K562 (cell line): ENCODE measurements at regions not wholly inside any gene's neighbourhood (a gene's known extent, or its start where the extent isn't known, plus 50 kb on each side); places are given as distances from the start of the nearest gene placed in this dataset.

ENCODE experiments used
- ATAC-seq: fragments of 200-7000 bp; cut with Tn5 transposase; 3 replicates; pipeline ENCODE4 v1.9.1; 2020; ENCODE audit warnings: moderate library complexity
- BruUV-seq: library from RNA; stranded (reverse); fragments of 400-500 nt; replicated peaks from 2 replicates; lab custom pipeline; 2021; lab: Mats Ljungman, UMichigan
- CTCF ChIA-PET: fragments of 300-600 bp; formaldehyde crosslinking; extraction: SDS; loops from one replicate; lab custom pipeline; 2021; ENCODE audit warnings: low intra/inter-chr PET ratio; lab: Yijun Ruan, JAX
- POLR2A ChIA-PET: fragments of 300-600, 350-650 bp; sonication (Branson Sonifier 250); formaldehyde crosslinking; extraction: SDS; loops from one replicate; lab custom pipeline; 2021; ENCODE audit warnings: antibody characterized with exemption, inconsistent platforms; lab: Yijun Ruan, JAX
- DNase-seq, 4 experiments: peaks; one replicate each; pipeline versions ENCODE4 v3.0.0 to v3.0.0-alpha.2; 2011 to 2018; ENCODE audit warnings: low spot score in 3 of 4, mixed read lengths in 3 of 4; ENCODE audit errors: extremely low read depth in 1 of 4
- FAIRE-seq: peaks from 2 replicates; lab custom pipeline; 2011; peaks lifted over from hg19 to GRCh38; lab: Jason Lieb, UNC
- H2AFZ ChIP-seq: 2 replicates; pipeline ENCODE4 v1.6.0; 2011; ENCODE audit warnings: low read depth, low read length, control low read depth, inconsistent platforms
- H3K27ac ChIP-seq: fragments of 200-600 bp; 3 replicates; pipeline ENCODE4 v1.8.0; 2011; ENCODE audit warnings: low read depth, mild to moderate bottlenecking, control low read depth, inconsistent platforms, low read length, moderate library complexity, mixed read lengths; ENCODE audit errors: extremely low read depth
- H3K27me3 ChIP-seq, 2 experiments: fragments of 300-600 bp in 1 of 2; 2 replicates in 1 of 2; 3 replicates in 1 of 2; pipeline versions ENCODE4 v1.6.0 to v1.8.0; 2011; ENCODE audit warnings: inconsistent platforms in 2 of 2, low read length in 2 of 2, mild to moderate bottlenecking in 1 of 2, mixed read lengths in 1 of 2, moderate library complexity in 1 of 2; ENCODE audit not compliant: control insufficient read depth in 2 of 2, insufficient read depth in 2 of 2
- H3K36me3 ChIP-seq: fragments of 300-600 bp; 3 replicates; pipeline ENCODE4 v1.8.0; 2011; ENCODE audit warnings: mild to moderate bottlenecking, low read length, inconsistent platforms; ENCODE audit not compliant: control insufficient read depth, insufficient read depth
- H3K4me1 ChIP-seq, 2 experiments: fragments of 200-600 bp in 1 of 2; replicated peaks in 1 of 2; 2 replicates in 1 of 2; 3 replicates in 1 of 2; pipeline versions ENCODE4 v1.5.1 to v1.8.0; 2011; ENCODE audit warnings: inconsistent platforms in 2 of 2, low read length in 2 of 2, mild to moderate bottlenecking in 1 of 2, mixed read lengths in 1 of 2, moderate library complexity in 1 of 2; ENCODE audit not compliant: control insufficient read depth in 2 of 2, insufficient read depth in 2 of 2
- H3K4me2 ChIP-seq: 2 replicates; pipeline ENCODE4 v1.6.1; 2011; ENCODE audit warnings: low read length, control low read depth, inconsistent platforms, mixed read lengths; ENCODE audit not compliant: insufficient read depth
- H3K4me3 ChIP-seq: fragments of 200-600 bp; sonication (generic), shearing (Covaris generic); 2 replicates; pipeline ENCODE4 v1.5.1; 2016; ENCODE audit warnings: control low read depth, inconsistent platforms
- H3K79me2 ChIP-seq: fragments of 200-600 bp; 3 replicates; pipeline ENCODE4 v1.8.0; 2011; ENCODE audit warnings: low read length, inconsistent platforms; ENCODE audit not compliant: control insufficient read depth, insufficient read depth
- H3K9ac ChIP-seq, 2 experiments: 2 replicates each; pipeline versions ENCODE4 v1.6.0 to v1.6.1; 2011; ENCODE audit warnings: low read depth in 2 of 2, low read length in 2 of 2, control low read depth in 1 of 2, inconsistent platforms in 1 of 2, mild to moderate bottlenecking in 1 of 2, mixed read lengths in 1 of 2; ENCODE audit not compliant: insufficient read depth in 1 of 2
- H3K9me1 ChIP-seq: one replicate; pipeline ENCODE4 v1.6.0; 2011; ENCODE audit warnings: inconsistent platforms, mild to moderate bottlenecking, low read length, moderate library complexity; ENCODE audit not compliant: control insufficient read depth, insufficient read depth
- H3K9me3 ChIP-seq: replicated peaks from 2 replicates; pipeline ENCODE4 v1.5.1; 2011; ENCODE audit warnings: low read depth, low read length, inconsistent platforms; ENCODE audit not compliant: control insufficient read depth, insufficient read depth
- H4K20me1 ChIP-seq: replicated peaks from 2 replicates; pipeline ENCODE4 v1.6.1; 2011; ENCODE audit warnings: low read length, inconsistent platforms, mixed read lengths; ENCODE audit not compliant: control insufficient read depth, insufficient read depth
- ETS2 ChIP-seq: IDR thresholded peaks from 2 replicates; pipeline ENCODE4 v1.6.1; 2016; ENCODE audit warnings: borderline replicate concordance, missing genetic modification characterization, mild to moderate bottlenecking, moderate library complexity, missing compliant biosample characterization; ENCODE audit not compliant: poor library complexity, severe bottlenecking
- MTA2 ChIP-seq: fragments of 450-650 bp; IDR thresholded peaks from 2 replicates; pipeline ENCODE4 v1.6.1; 2016; ENCODE audit warnings: low read depth
- MYBL2 ChIP-seq, 2 experiments: fragments of 450-650 bp in 1 of 2; sonication (generic) in 1 of 2; formaldehyde crosslinking in 1 of 2; IDR thresholded peaks; 2 replicates each; pipeline versions ENCODE4 v1.6.1 to v1.8.1; 2017 to 2022; ENCODE audit warnings: borderline replicate concordance in 1 of 2, inconsistent platforms in 1 of 2, low read depth in 1 of 2, mild to moderate bottlenecking in 1 of 2, missing genetic modification reagents in 1 of 2, moderate library complexity in 1 of 2
- NONO ChIP-seq, 2 experiments: fragments of 200-400 bp in 1 of 2; fragments of 450-650 bp in 1 of 2; formaldehyde crosslinking in 1 of 2; IDR thresholded peaks; 2 replicates each; pipeline ENCODE4 v1.6.1; 2017; ENCODE audit warnings: low read depth in 2 of 2, mild to moderate bottlenecking in 2 of 2, moderate library complexity in 2 of 2, low read length in 1 of 2
- RCOR1 ChIP-seq, 2 experiments: IDR thresholded peaks; 2 replicates each; pipeline ENCODE4 v1.6.1; 2012; ENCODE audit warnings: low read depth in 2 of 2, low read length in 2 of 2, borderline replicate concordance in 1 of 2, improper control_type of control experiment in 1 of 2
- WGBS: fragments of 100-300 bp; shearing (Covaris generic); methylation state at CpG from one replicate; pipeline ENCODE4 v1.1.6; 2016; ENCODE audit warnings: low coverage, mixed read lengths; ENCODE audit not compliant: insufficient coverage; ENCODE audit errors: missing lambda C conversion rate; 5-methylcytosine and 5-hydroxymethylcytosine counted together
- in situ Hi-C: fragments of 300-500 bp; cut with MboI; formaldehyde crosslinking; loops from 4 replicates; pipeline ENCODE4 v1.15.0; 2018; ENCODE audit warnings: inconsistent platforms, mixed read lengths
- intact Hi-C: fragments of 100-400 bp; cut with micrococcal nuclease; formaldehyde crosslinking; loops from 2 replicates; pipeline ENCODE4 v1.14.2; 2022
- TF ChIP-seq, protein P1 (sequence below): fragments of 450-650 bp; IDR thresholded peaks from 2 replicates; pipeline ENCODE4 v1.6.1; 2017; ENCODE audit warnings: antibody characterized with exemption, mild to moderate bottlenecking

DNA sequence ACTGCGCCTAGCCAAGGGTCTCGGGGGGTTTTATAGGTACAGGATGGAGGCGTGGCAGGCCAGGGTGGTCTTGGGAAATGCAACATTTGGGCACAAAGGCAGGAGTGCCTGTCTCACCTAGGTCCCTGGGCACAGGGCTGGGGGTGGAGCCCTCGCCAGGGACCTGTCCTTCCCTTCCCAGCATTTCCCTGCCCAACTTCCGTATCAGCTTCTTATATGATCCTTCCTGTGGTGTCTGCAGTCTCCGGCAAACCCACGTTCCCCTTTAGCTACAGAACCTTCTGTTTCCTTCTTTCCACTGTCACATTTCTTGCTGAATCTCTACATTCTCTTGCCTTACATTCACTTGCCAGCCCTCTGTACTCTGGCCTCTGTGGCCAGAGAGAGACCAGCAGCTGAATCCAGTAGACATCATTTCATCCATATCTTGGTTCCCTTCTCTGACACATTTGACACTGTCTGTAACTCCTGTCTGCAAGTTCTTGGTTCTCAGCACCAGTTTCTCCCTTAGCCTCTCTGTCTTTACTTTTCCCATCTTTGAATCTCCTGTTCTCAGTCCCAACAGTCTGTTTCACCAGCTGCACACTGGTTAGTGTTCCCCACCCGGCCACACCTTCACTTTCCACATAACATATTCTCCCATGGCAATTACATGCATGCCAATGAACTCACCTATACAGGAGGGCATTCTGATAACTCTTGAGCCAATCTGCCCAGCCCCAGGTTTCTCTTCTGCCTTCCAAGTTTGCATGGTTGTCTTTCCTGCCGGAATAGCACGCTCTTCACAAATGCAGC is 134.7 kb upstream of the ZNF608 start:
- H3K9ac ChIP-seq, result no peak overlapping the region
- no peak overlapping the region for H3K27ac ChIP-seq
- POLR2A ChIA-PET, result no interaction called here
- no peak overlapping the region for H2AFZ ChIP-seq
- in situ Hi-C loops (no loop called here), intact Hi-C loops (no loop called here)
- ATAC-seq, result no peak
- no peak overlapping the region for H3K4me3 ChIP-seq
- H3K79me2 ChIP-seq, result no peaks in the 10 kb centered on the region
- TF ChIP-seq MYBL2 (IDR thresholded peaks at IDR 0.05; ENCODE audit: low read depth) (no peak), MYBL2 (CRISPR knock-in tag; IDR thresholded peaks at IDR 0.05; ENCODE audit: borderline replicate concordance) (no peak), MTA2 (no peak), ETS2 (tag) (no peak), NONO (IDR thresholded peaks at IDR 0.05; ENCODE audit: low read depth in 2 of 2, low read length in 1 of 2) (no peak), RCOR1 (IDR thresholded peaks at IDR 0.05; ENCODE audit: borderline replicate concordance in 1 of 2, low read depth in 2 of 2, low read length in 2 of 2) (no peak)
- TF ChIP-seq, protein P1, sequence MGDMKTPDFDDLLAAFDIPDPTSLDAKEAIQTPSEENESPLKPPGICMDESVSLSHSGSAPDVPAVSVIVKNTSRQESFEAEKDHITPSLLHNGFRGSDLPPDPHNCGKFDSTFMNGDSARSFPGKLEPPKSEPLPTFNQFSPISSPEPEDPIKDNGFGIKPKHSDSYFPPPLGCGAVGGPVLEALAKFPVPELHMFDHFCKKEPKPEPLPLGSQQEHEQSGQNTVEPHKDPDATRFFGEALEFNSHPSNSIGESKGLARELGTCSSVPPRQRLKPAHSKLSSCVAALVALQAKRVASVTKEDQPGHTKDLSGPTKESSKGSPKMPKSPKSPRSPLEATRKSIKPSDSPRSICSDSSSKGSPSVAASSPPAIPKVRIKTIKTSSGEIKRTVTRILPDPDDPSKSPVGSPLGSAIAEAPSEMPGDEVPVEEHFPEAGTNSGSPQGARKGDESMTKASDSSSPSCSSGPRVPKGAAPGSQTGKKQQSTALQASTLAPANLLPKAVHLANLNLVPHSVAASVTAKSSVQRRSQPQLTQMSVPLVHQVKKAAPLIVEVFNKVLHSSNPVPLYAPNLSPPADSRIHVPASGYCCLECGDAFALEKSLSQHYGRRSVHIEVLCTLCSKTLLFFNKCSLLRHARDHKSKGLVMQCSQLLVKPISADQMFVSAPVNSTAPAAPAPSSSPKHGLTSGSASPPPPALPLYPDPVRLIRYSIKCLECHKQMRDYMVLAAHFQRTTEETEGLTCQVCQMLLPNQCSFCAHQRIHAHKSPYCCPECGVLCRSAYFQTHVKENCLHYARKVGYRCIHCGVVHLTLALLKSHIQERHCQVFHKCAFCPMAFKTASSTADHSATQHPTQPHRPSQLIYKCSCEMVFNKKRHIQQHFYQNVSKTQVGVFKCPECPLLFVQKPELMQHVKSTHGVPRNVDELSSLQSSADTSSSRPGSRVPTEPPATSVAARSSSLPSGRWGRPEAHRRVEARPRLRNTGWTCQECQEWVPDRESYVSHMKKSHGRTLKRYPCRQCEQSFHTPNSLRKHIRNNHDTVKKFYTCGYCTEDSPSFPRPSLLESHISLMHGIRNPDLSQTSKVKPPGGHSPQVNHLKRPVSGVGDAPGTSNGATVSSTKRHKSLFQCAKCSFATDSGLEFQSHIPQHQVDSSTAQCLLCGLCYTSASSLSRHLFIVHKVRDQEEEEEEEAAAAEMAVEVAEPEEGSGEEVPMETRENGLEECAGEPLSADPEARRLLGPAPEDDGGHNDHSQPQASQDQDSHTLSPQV, result no peak
- 51% methylated on average over 10 of the region's 10 CpGs for WGBS
- no peaks in the 10 kb centered on the region for H3K4me1 ChIP-seq
- H4K20me1 ChIP-seq, result no peaks in the 10 kb centered on the region
- FAIRE-seq, result no peak
- H3K27me3 ChIP-seq, result no peaks in the 10 kb centered on the region
- DNase-seq, result no peak
- no TSS peak for BruUV-seq
- H3K4me2 ChIP-seq, result no peak overlapping the region
- H3K36me3 ChIP-seq, result no peaks in the 10 kb centered on the region
- CTCF ChIA-PET, result no interaction called here
- no peaks in the 10 kb centered on the region for H3K9me1 ChIP-seq
- H3K9me3 ChIP-seq, result no peaks in the 10 kb centered on the region
